ENCODE measurements at regions not wholly inside any gene's neighbourhood (a gene's known extent, or its start where the extent isn't known, plus 50 kb on each side); places are given as distances from the start of the nearest gene placed in this dataset.

DNA sequence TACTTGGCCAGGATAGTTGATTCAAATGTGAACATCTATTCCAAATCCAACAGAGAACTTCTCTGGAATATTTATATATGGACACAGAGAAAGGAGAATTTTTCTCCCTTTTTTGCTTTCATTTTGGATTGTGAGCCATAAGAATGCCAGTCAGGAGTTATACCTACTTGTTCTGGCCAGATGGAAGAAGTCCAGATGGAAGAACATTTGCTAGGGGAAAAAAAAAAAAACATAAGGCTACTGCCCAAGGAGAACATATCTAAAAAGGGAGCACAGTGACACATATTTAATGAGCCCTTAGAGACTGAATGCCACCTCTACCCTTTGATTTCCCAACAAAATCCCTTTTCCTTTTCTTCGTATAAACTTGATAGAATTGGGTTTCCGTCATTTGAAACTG is 61.7 kb upstream of the PPP2R2B start:
- Histone ChIP-seq H3K4me1 (ENCODE audit: control insufficient read depth, insufficient read depth, low read length) (no peaks in the 10 kb centered on the region), H3K27me3 (ENCODE audit: control insufficient read depth, insufficient read depth, low read length) (no peaks in the 10 kb centered on the region), H3K9me3 (ENCODE audit: control insufficient read depth, insufficient read depth, low read length) (no peaks in the 10 kb centered on the region), H3K27ac (ENCODE audit: low read length) (no peak overlapping the region), H3K36me3 (ENCODE audit: control insufficient read depth, insufficient read depth, low read length) (no peaks in the 10 kb centered on the region), H3K4me3 (ENCODE audit: low read length) (no peak overlapping the region)
- DNase-seq (ENCODE audit: low read depth, low spot score) = no peak
- no CpG with 5 or more reads among the region's 2 CpGs for WGBS (ENCODE audit: insufficient coverage, insufficient read length)

DNA sequence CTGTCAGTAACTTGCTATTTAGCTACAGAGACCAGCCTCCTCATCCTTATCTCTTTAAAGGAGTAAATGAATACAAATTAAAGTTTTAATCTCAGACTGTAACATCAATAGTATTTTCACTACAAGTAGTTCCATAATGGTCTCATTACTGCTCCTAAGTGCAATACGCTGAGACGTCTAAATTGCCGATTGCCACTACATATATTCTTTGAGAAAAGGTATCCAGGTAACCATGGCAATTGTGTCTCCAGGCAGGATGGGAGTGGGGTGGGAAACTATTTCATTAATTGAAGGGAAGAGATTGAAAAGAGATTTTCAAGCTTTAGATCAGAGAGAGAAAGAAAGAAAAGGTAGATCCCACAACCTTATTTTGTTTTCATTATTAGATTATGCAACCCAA is 65.5 kb upstream of the PPP2R2B start:
- no CpG with 5 or more reads among the region's 3 CpGs for WGBS (ENCODE audit: insufficient coverage, insufficient read length)
- Histone ChIP-seq H3K27me3 (ENCODE audit: control insufficient read depth, insufficient read depth, low read length) (no peaks in the 10 kb centered on the region), H3K9me3 (ENCODE audit: control insufficient read depth, insufficient read depth, low read length) (no peaks in the 10 kb centered on the region), H3K36me3 (ENCODE audit: control insufficient read depth, insufficient read depth, low read length) (no peaks in the 10 kb centered on the region), H3K4me1 (ENCODE audit: control insufficient read depth, insufficient read depth, low read length) (no peaks in the 10 kb centered on the region), H3K27ac (ENCODE audit: low read length) (no peak overlapping the region), H3K4me3 (ENCODE audit: low read length) (no peak overlapping the region)
- DNase-seq (ENCODE audit: low read depth, low spot score) = no peak

DNA sequence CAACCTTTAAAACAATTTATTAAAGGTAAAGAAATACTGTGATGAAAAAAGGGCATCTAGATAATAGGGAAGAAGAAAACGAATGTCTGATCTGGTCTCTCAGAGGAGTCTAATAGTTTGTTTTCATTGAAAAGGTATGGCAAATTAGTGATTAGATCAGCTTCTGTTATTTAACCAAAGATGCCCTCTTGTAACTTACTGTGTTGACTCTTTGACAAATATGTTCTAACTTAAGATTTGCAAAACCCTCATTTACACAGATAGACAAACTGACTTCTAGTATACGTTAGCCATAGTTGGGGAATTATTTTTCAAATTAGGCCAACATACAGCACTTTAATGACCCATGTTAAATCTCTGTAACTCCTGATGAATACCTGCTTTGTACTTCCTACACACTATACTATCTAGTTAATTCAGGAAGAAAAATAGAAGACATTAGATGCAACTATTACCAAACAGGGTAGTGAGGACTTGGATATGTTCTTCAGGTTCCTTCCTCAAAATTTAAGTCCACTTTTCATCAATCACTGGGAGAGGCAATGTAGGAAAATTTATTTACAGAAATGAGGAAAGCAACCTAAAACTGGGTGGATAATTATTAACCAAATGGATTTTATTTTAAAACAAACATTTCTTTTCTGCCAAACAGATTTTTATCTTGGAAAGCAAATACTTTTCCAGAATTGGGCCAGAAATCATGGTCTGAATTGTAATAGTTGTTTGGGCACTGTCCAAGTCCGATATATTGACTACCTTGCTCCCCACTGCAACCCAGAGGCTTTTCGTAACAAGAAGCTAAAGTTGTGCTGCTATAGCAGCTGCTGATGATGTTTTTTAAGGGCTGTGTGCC is 66.4 kb upstream of the PPP2R2B start:
- no peaks in the 10 kb centered on the region for H3K36me3 ChIP-seq (ENCODE audit: control insufficient read depth, insufficient read depth, low read length)
- no peaks in the 10 kb centered on the region for H3K4me1 ChIP-seq (ENCODE audit: control insufficient read depth, insufficient read depth, low read length)
- WGBS (ENCODE audit: insufficient coverage, insufficient read length) = no CpG with 5 or more reads among the region's 4 CpGs
- DNase-seq (ENCODE audit: low read depth, low spot score) = no peak
- no peak overlapping the region for H3K27ac ChIP-seq (ENCODE audit: low read length)
- no peaks in the 10 kb centered on the region for H3K27me3 ChIP-seq (ENCODE audit: control insufficient read depth, insufficient read depth, low read length)
- no peak overlapping the region for H3K4me3 ChIP-seq (ENCODE audit: low read length)
- no peaks in the 10 kb centered on the region for H3K9me3 ChIP-seq (ENCODE audit: control insufficient read depth, insufficient read depth, low read length)

DNA sequence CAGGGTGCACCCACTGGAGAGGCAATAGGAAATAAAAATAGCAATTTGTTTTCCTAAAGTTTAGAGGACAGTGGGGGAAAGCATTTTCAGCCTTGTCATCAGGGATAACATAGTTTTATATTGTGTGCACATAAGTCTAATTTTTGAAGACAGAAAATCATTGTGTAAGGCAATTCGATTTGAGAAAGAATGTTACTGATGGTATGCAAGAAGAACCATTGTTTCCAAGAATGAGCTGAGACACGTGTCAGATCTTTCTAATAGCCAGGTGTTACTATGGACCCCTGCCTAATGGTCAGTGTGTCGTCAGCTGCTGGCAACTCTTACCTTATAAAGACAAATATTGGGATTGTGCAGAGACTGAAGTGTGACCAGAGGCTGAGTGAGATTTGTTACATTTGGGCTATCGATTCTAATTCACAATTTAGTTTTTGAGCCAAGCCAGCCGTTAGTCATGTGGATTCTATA is 67.1 kb upstream of the PPP2R2B start:
- Histone ChIP-seq H3K36me3 (ENCODE audit: control insufficient read depth, insufficient read depth, low read length) (no peaks in the 10 kb centered on the region), H3K9me3 (ENCODE audit: control insufficient read depth, insufficient read depth, low read length) (no peaks in the 10 kb centered on the region), H3K27ac (ENCODE audit: low read length) (no peak overlapping the region), H3K4me1 (ENCODE audit: control insufficient read depth, insufficient read depth, low read length) (no peaks in the 10 kb centered on the region), H3K27me3 (ENCODE audit: control insufficient read depth, insufficient read depth, low read length) (no peaks in the 10 kb centered on the region), H3K4me3 (ENCODE audit: low read length) (no peak overlapping the region)
- no CpG with 5 or more reads among the region's 5 CpGs for WGBS (ENCODE audit: insufficient coverage, insufficient read length)
- DNase-seq (ENCODE audit: low read depth, low spot score) = no peak

GRCh38 chr5:146947181-146947941 is 68.8 kb upstream of the PPP2R2B start:
- WGBS (ENCODE audit: insufficient coverage, insufficient read length) = no CpG with 5 or more reads among the region's 7 CpGs
- DNase-seq (ENCODE audit: low read depth, low spot score) = peak; percentile 29
- Histone ChIP-seq H3K36me3 (ENCODE audit: control insufficient read depth, insufficient read depth, low read length) (no peaks in the 10 kb centered on the region), H3K27me3 (ENCODE audit: control insufficient read depth, insufficient read depth, low read length) (no peaks in the 10 kb centered on the region), H3K4me3 (ENCODE audit: low read length) (no peak overlapping the region), H3K27ac (ENCODE audit: low read length) (no peak overlapping the region), H3K9me3 (ENCODE audit: control insufficient read depth, insufficient read depth, low read length) (no peaks in the 10 kb centered on the region), H3K4me1 (ENCODE audit: control insufficient read depth, insufficient read depth, low read length) (0 out of 2 replicates have a peak, but pooled peaks cover under 1% of the 10 kb centered on the region)

DNA sequence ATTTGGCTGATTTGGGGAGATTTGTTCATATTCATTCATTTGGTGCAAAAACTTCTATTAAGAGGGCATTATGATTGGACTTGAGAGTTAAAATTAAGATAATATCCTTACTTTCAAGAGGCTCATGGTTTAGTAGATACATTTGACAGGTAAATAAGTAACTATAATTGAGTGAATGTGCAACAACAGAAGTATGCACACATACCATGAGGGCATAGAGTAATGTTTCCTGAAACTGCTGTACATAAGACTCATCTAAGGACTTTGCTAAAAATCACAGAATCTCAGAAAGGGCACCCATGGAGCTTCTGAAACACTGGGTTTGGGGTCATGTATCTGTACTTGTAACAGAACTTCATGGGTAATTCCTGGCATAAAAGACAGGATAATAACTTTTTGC is 70.1 kb upstream of the PPP2R2B start:
- H3K9me3 ChIP-seq (ENCODE audit: control insufficient read depth, insufficient read depth, low read length) = no peaks in the 10 kb centered on the region
- 0 out of 2 replicates have a peak, but pooled peaks cover 2% of the 10 kb centered on the region for H3K4me1 ChIP-seq (ENCODE audit: control insufficient read depth, insufficient read depth, low read length)
- H3K27ac ChIP-seq (ENCODE audit: low read length) = no peak overlapping the region
- H3K27me3 ChIP-seq (ENCODE audit: control insufficient read depth, insufficient read depth, low read length) = no peaks in the 10 kb centered on the region
- DNase-seq (ENCODE audit: low read depth, low spot score) = no peak
- no peaks in the 10 kb centered on the region for H3K36me3 ChIP-seq (ENCODE audit: control insufficient read depth, insufficient read depth, low read length)
- no peak overlapping the region for H3K4me3 ChIP-seq (ENCODE audit: low read length)

GRCh38 chr5:146952168-146952567 is 73.6 kb upstream of the PPP2R2B start:
- no peaks in the 10 kb centered on the region for H3K36me3 ChIP-seq (ENCODE audit: control insufficient read depth, insufficient read depth, low read length)
- no CpG with 5 or more reads among the region's 2 CpGs for WGBS (ENCODE audit: insufficient coverage, insufficient read length)
- H3K27ac ChIP-seq (ENCODE audit: low read length) = no peak overlapping the region
- H3K27me3 ChIP-seq (ENCODE audit: control insufficient read depth, insufficient read depth, low read length) = no peaks in the 10 kb centered on the region
- H3K4me1 ChIP-seq (ENCODE audit: control insufficient read depth, insufficient read depth, low read length) = 0 out of 2 replicates have a peak, but pooled peaks cover 2% of the 10 kb centered on the region
- DNase-seq (ENCODE audit: low read depth, low spot score) = no peak
- H3K4me3 ChIP-seq (ENCODE audit: low read length) = no peak overlapping the region
- H3K9me3 ChIP-seq (ENCODE audit: control insufficient read depth, insufficient read depth, low read length) = no peaks in the 10 kb centered on the region

GRCh38 chr5:146956217-146956616 is 77.7 kb upstream of the PPP2R2B start:
- Histone ChIP-seq H3K27ac (ENCODE audit: low read length) (no peak overlapping the region), H3K36me3 (ENCODE audit: control insufficient read depth, insufficient read depth, low read length) (no peaks in the 10 kb centered on the region), H3K27me3 (ENCODE audit: control insufficient read depth, insufficient read depth, low read length) (no peaks in the 10 kb centered on the region), H3K4me3 (ENCODE audit: low read length) (no peak overlapping the region), H3K4me1 (ENCODE audit: control insufficient read depth, insufficient read depth, low read length) (0 out of 2 replicates have a peak, but pooled peaks cover 2% of the 10 kb centered on the region), H3K9me3 (ENCODE audit: control insufficient read depth, insufficient read depth, low read length) (no peaks in the 10 kb centered on the region)
- no peak for DNase-seq (ENCODE audit: low read depth, low spot score)
- WGBS (ENCODE audit: insufficient coverage, insufficient read length) = no CpG with 5 or more reads among the region's 1 CpG

DNA sequence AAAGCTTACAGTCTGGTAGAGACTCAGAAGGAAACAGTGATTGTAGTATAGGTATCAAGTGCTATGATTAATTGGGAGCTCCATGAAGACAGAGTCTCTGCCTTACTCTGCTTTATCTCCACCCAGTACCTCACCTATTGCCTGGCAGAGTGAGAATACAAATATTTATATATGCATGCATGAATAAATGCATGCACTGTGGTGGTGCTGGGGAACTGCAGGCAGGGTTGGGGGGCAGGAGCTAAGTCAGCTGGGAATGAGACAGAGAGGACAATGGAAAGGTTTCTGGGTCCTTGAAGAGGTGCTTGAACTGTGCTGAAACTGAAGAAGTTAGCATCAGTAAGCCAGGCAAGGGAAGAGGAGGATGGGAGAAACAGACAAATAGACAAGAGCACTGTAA is 80.8 kb upstream of the PPP2R2B start:
- H3K4me1 ChIP-seq (ENCODE audit: control insufficient read depth, insufficient read depth, low read length) = no peaks in the 10 kb centered on the region
- H3K27me3 ChIP-seq (ENCODE audit: control insufficient read depth, insufficient read depth, low read length) = no peaks in the 10 kb centered on the region
- H3K4me3 ChIP-seq (ENCODE audit: low read length) = no peak overlapping the region
- no peak for DNase-seq (ENCODE audit: low read depth, low spot score)
- no peak overlapping the region for H3K27ac ChIP-seq (ENCODE audit: low read length)
- no peaks in the 10 kb centered on the region for H3K9me3 ChIP-seq (ENCODE audit: control insufficient read depth, insufficient read depth, low read length)
- H3K36me3 ChIP-seq (ENCODE audit: control insufficient read depth, insufficient read depth, low read length) = no peaks in the 10 kb centered on the region

DNA sequence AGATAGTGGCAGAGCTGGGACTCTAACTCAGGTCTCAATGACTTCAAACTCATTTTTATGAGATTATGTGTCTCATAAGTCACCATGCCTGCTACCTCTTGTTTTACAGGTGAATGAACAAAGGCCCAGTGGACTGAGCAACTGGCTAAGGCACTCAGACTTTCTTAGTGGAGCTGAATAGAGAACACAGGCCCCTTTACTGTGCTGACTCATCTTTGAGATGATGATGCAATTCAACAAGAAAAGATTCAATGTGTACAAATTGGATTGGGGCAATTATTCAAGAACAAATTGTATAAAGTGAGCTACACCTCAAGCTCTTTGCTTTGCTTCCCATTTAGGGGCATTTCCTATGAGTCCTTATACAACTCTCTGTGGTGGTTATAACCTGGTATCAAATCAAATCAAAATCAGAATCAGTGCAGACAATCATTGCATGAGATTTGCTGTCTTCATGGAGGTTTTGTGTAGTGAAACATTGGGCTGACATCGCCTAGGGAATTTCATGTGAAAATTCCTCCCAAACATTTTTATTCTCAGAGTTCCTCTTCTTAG is 84.3 kb upstream of the PPP2R2B start:
- WGBS (ENCODE audit: insufficient coverage, insufficient read length) = no CpG with 5 or more reads among the region's 1 CpG
- Histone ChIP-seq H3K27ac (ENCODE audit: low read length) (no peak overlapping the region), H3K27me3 (ENCODE audit: control insufficient read depth, insufficient read depth, low read length) (no peaks in the 10 kb centered on the region), H3K9me3 (ENCODE audit: control insufficient read depth, insufficient read depth, low read length) (no peaks in the 10 kb centered on the region), H3K4me3 (ENCODE audit: low read length) (no peak overlapping the region), H3K4me1 (ENCODE audit: control insufficient read depth, insufficient read depth, low read length) (no peaks in the 10 kb centered on the region), H3K36me3 (ENCODE audit: control insufficient read depth, insufficient read depth, low read length) (no peaks in the 10 kb centered on the region)
- DNase-seq (ENCODE audit: low read depth, low spot score) = no peak

Data from iPS DF 6.9 (cell line).